Sigmoid colon (tissue), 4 donors: ENCODE measurements at regions not wholly inside any gene's neighbourhood (a gene's known extent, or its start where the extent isn't known, plus 50 kb on each side); places are given as distances from the start of the nearest gene placed in this dataset.

Experiments
- POLR2A ChIP-seq, 2 donors: fragments of 450-650 bp; IDR thresholded peaks; one replicate each; pipeline ENCODE4 v1.6.1; 2016; ENCODE audit warnings: antibody characterized with exemption in 2 of 2, mild to moderate bottlenecking in 2 of 2, moderate library complexity in 2 of 2
- POLR2AphosphoS5 ChIP-seq, 4 donors: sonication (generic); formaldehyde crosslinking; IDR thresholded peaks; one replicate each; pipeline ENCODE4 v1.6.1; 2017; ENCODE audit warnings: antibody characterized with exemption in 4 of 4
- TF ChIP-seq, protein P1 (sequence below), 4 experiments: fragments of 450-650 bp in 3 of 4; fragments of 200-600 bp in 1 of 4; IDR thresholded peaks; one replicate each; pipeline ENCODE4 v1.5.1; 2016 to 2019; ENCODE audit warnings: antibody characterized with exemption in 4 of 4, mild to moderate bottlenecking in 3 of 4, moderate library complexity in 2 of 4

DNA sequence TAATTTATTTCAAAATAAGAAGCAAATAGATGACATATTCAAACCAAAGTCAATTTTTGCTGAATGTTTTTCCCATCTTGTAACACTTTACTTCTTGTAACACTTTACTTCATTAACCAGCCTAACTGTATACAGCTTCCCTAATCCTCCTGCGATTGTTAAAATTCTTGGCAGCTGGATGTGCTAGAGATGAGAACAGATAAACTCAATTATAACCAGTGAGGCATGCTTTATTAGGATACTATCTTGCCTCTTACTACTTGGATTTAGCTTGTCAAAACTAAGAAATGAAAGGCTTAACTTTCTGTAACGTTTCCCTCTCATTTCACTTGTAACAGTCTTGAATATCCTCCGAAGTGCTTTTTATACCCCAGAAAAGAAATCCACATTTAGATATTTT lies 94.1 kb upstream of the BMP5 start:
- TF ChIP-seq POLR2A (IDR thresholded peaks at IDR 0.05) (no peak), POLR2AphosphoS5 (IDR thresholded peaks at IDR 0.05) (no peak)
- TF ChIP-seq, protein P1, sequence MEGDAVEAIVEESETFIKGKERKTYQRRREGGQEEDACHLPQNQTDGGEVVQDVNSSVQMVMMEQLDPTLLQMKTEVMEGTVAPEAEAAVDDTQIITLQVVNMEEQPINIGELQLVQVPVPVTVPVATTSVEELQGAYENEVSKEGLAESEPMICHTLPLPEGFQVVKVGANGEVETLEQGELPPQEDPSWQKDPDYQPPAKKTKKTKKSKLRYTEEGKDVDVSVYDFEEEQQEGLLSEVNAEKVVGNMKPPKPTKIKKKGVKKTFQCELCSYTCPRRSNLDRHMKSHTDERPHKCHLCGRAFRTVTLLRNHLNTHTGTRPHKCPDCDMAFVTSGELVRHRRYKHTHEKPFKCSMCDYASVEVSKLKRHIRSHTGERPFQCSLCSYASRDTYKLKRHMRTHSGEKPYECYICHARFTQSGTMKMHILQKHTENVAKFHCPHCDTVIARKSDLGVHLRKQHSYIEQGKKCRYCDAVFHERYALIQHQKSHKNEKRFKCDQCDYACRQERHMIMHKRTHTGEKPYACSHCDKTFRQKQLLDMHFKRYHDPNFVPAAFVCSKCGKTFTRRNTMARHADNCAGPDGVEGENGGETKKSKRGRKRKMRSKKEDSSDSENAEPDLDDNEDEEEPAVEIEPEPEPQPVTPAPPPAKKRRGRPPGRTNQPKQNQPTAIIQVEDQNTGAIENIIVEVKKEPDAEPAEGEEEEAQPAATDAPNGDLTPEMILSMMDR (IDR thresholded peaks at IDR 0.05): no peak
